PC-9 (cell line): ENCODE measurements at regions not wholly inside any gene's neighbourhood (a gene's known extent, or its start where the extent isn't known, plus 50 kb on each side); places are given as distances from the start of the nearest gene placed in this dataset.

Source experiments
- BruUV-seq: library from RNA; stranded (reverse); fragments of 400-500 nt; replicated peaks from 2 replicates; lab custom pipeline; 2021; lab: Mats Ljungman, UMichigan
- CTCF ChIA-PET: fragments of 300-600 bp; sonication (Branson Sonifier 250); formaldehyde crosslinking; loops from one replicate; lab custom pipeline; 2022; ENCODE audit warnings: antibody characterized with exemption; lab: Charles Lee
- POLR2A ChIA-PET: fragments of 300-600 bp; sonication (Branson Sonifier 250); formaldehyde crosslinking; loops from one replicate; lab custom pipeline; 2022; ENCODE audit warnings: antibody characterized with exemption; ENCODE audit not compliant: unreplicated experiment; lab: Charles Lee
- DNase-seq, 2 experiments: peaks; one replicate each; pipeline versions ENCODE4 v3.0.0 to v3.0.0-alpha.2; 2015 to 2022; ENCODE audit warnings: mixed read lengths in 1 of 2
- H2AFZ ChIP-seq: fragments of 200-600 bp; sonication (generic); 2 replicates; pipeline ENCODE4 v1.8.1; 2017; ENCODE audit warnings: antibody characterized with exemption
- H3F3A ChIP-seq: fragments of 200-600 bp; sonication (generic); 2 replicates; pipeline ENCODE4 v1.8.1; 2017; ENCODE audit warnings: antibody characterized with exemption, mild to moderate bottlenecking, low read depth; ENCODE audit not compliant: insufficient read depth
- H3K27ac ChIP-seq: fragments of 200-600 bp; sonication (generic); 2 replicates; pipeline ENCODE4 v1.6.1; 2016; ENCODE audit warnings: mixed run types
- H3K27me3 ChIP-seq: fragments of 200-600 bp; sonication (generic); 2 replicates; pipeline ENCODE4 v1.6.1; 2016; ENCODE audit warnings: low read depth, mixed run types; ENCODE audit not compliant: insufficient read depth
- H3K36me3 ChIP-seq: fragments of 200-600 bp; sonication (generic); 2 replicates; pipeline ENCODE4 v1.6.1; 2016; ENCODE audit warnings: low read depth, mixed run types
- H3K4me1 ChIP-seq: fragments of 200-600 bp; sonication (generic); replicated peaks from 2 replicates; pipeline ENCODE4 v1.6.1; 2016; ENCODE audit warnings: mixed run types; ENCODE audit not compliant: insufficient read depth
- H3K4me2 ChIP-seq: fragments of 200-600 bp; sonication (generic); 2 replicates; pipeline ENCODE4 v1.6.1; 2017; ENCODE audit warnings: mixed run types
- H3K4me3 ChIP-seq: fragments of 200-600 bp; sonication (generic); 2 replicates; pipeline ENCODE4 v1.6.1; 2016; ENCODE audit warnings: mixed run types
- H3K79me2 ChIP-seq: fragments of 200-600 bp; sonication (generic); 2 replicates; pipeline ENCODE4 v1.6.1; 2017; ENCODE audit warnings: low read depth, mixed run types
- H3K9me2 ChIP-seq: fragments of 200-600 bp; sonication (generic); 2 replicates; pipeline ENCODE4 v1.8.1; 2017; ENCODE audit warnings: mild to moderate bottlenecking; ENCODE audit not compliant: insufficient read depth
- H3K9me3 ChIP-seq: fragments of 200-600 bp; sonication (generic); 2 replicates; pipeline ENCODE4 v1.8.1; 2016; ENCODE audit warnings: low read depth; ENCODE audit not compliant: insufficient read depth
- H4K20me1 ChIP-seq: fragments of 200-600 bp; sonication (generic); 2 replicates; pipeline ENCODE4 v1.8.1; 2017; ENCODE audit not compliant: insufficient read depth
- EZH2 ChIP-seq: fragments of 200-600 bp; sonication (generic); IDR thresholded peaks from 2 replicates; pipeline ENCODE4 v1.8.0; 2017; ENCODE audit warnings: antibody characterized with exemption, low read depth
- intact Hi-C: fragments of 100-400 bp; cut with micrococcal nuclease; formaldehyde crosslinking; loops from one replicate; pipeline ENCODE4 v1.10.0; 2022; ENCODE audit not compliant: unreplicated experiment
- TF ChIP-seq, protein P1 (sequence below): fragments of 200-600 bp; sonication (generic); conservative IDR thresholded peaks from 2 replicates; pipeline ENCODE4 v1.6.1; 2017; ENCODE audit warnings: mixed run types, antibody characterized with exemption, mild to moderate bottlenecking, moderate library complexity

DNA sequence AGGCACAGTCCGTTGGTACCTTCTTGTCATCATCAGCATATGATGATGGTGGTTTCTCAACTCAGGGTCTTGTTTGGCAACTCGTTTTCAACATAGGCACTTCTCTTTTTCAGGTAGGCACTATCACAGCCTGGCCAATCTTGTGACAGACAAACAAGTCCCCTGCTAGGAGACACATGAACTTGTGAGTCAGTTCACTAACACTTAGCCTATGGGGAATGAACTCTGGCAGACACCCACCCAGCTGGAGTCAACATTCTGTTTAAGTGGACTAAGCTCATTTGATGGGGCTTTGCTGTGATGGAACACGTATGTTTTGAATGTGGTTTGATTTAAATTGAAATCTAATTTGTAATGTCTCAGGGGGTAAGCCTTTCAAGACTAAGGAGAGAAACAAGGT, 100.7 kb upstream of the MAMLD1 start:
- no peak for DNase-seq
- H3K9me2 ChIP-seq, result no peaks in the 10 kb centered on the region; the same call in 1 of the 2 replicates

GRCh38 chrX:150268839-150269355, 94.2 kb upstream of the MAMLD1 start:
- BruUV-seq, result no TSS peak
- H3K4me2 ChIP-seq, result no peak overlapping the region

More for the DNA sequence above, 100.7 kb upstream of the MAMLD1 start:
- H3K79me2 ChIP-seq, result no peaks in the 10 kb centered on the region
- H3K4me2 ChIP-seq, result no peak overlapping the region
- no TSS peak for BruUV-seq
- no peaks in the 10 kb centered on the region for H3K36me3 ChIP-seq
- ChIA-PET CTCF (no interaction called here), POLR2A (no interaction called here)
- TF ChIP-seq, protein P1, sequence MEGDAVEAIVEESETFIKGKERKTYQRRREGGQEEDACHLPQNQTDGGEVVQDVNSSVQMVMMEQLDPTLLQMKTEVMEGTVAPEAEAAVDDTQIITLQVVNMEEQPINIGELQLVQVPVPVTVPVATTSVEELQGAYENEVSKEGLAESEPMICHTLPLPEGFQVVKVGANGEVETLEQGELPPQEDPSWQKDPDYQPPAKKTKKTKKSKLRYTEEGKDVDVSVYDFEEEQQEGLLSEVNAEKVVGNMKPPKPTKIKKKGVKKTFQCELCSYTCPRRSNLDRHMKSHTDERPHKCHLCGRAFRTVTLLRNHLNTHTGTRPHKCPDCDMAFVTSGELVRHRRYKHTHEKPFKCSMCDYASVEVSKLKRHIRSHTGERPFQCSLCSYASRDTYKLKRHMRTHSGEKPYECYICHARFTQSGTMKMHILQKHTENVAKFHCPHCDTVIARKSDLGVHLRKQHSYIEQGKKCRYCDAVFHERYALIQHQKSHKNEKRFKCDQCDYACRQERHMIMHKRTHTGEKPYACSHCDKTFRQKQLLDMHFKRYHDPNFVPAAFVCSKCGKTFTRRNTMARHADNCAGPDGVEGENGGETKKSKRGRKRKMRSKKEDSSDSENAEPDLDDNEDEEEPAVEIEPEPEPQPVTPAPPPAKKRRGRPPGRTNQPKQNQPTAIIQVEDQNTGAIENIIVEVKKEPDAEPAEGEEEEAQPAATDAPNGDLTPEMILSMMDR, result no peak
- TF ChIP-seq EZH2, result no peak
- no peaks in the 10 kb centered on the region for H3K4me1 ChIP-seq
- H3F3A ChIP-seq, result no peaks in the 10 kb centered on the region
- no peaks in the 10 kb centered on the region for H3K27me3 ChIP-seq
- no peaks in the 10 kb centered on the region for H4K20me1 ChIP-seq
- intact Hi-C loops, result no loop called here
- no peak overlapping the region for H3K27ac ChIP-seq
- no peak overlapping the region for H2AFZ ChIP-seq
- no peak overlapping the region for H3K4me3 ChIP-seq
- no peaks in the 10 kb centered on the region for H3K9me3 ChIP-seq

DNA sequence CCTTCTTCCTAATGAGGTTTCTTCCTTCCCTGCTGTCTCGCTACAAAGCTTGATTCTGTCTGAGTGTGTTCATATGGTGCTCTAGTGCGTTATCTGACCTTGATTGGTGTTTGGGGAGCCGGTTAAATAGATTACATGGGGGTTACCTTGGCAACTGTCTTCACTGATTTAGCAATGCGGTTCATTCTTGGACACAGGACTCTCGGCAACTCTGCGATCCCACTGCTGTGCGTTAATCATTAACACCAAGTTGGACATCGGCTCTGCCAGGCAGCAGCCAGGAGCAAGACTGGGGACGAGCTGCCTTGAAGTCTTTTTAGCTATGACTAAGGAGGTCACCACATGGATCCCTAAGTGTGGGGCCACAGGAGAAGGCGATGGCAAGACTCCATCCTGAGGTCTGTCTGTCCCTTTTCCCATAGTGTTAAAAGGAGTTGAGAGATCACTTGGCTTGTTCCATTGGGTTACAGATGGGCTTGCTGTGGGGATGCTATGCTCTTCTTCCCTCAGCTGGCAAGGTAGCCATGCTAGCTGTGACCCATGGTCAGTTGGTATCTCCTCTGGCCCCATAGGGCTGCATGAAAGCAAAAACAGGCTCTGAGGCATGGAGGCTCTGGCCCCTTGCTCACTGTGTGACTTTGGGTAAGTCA, 93.4 kb upstream of the MAMLD1 start:
- H3K27me3 ChIP-seq, result no peaks in the 10 kb centered on the region
- H2AFZ ChIP-seq, result no peak overlapping the region
- intact Hi-C loops, result no loop called here
- no peaks in the 10 kb centered on the region; the same call in 1 of the 2 replicates for H3K9me2 ChIP-seq
- no peak for DNase-seq
- BruUV-seq, result no TSS peak
- H3K79me2 ChIP-seq, result no peaks in the 10 kb centered on the region
- H4K20me1 ChIP-seq, result no peaks in the 10 kb centered on the region
- H3K9me3 ChIP-seq, result no peaks in the 10 kb centered on the region
- H3K36me3 ChIP-seq, result no peaks in the 10 kb centered on the region
- H3K4me2 ChIP-seq, result no peak overlapping the region
- POLR2A ChIA-PET, result no interaction called here
- H3F3A ChIP-seq, result no peaks in the 10 kb centered on the region
- no peak overlapping the region for H3K27ac ChIP-seq
- no peak for TF ChIP-seq EZH2
- TF ChIP-seq, protein P1, result no peak
- no peak overlapping the region for H3K4me3 ChIP-seq
- CTCF ChIA-PET, result no interaction called here
- no peaks in the 10 kb centered on the region for H3K4me1 ChIP-seq

More at GRCh38 chrX:150268839-150269355, 94.2 kb upstream of the MAMLD1 start:
- no peaks in the 10 kb centered on the region for H3K4me1 ChIP-seq
- H3K27ac ChIP-seq, result no peak overlapping the region
- intact Hi-C loops, result no loop called here
- H3K27me3 ChIP-seq, result no peaks in the 10 kb centered on the region
- TF ChIP-seq, protein P1, result no peak
- TF ChIP-seq EZH2, result no peak
- H4K20me1 ChIP-seq, result no peaks in the 10 kb centered on the region
- no peak overlapping the region for H3K4me3 ChIP-seq
- H3K79me2 ChIP-seq, result no peaks in the 10 kb centered on the region
- CTCF ChIA-PET, result no interaction called here
- no peaks in the 10 kb centered on the region for H3K36me3 ChIP-seq
- no peak overlapping the region for H2AFZ ChIP-seq
- no peaks in the 10 kb centered on the region for H3K9me3 ChIP-seq
- DNase-seq, result no peak
- H3K9me2 ChIP-seq, result no peaks in the 10 kb centered on the region; the same call in 1 of the 2 replicates
- H3F3A ChIP-seq, result no peaks in the 10 kb centered on the region
- POLR2A ChIA-PET, result no interaction called here
